Pancreas (tissue), 10 donors: ENCODE measurements at regions not wholly inside any gene's neighbourhood (a gene's known extent, or its start where the extent isn't known, plus 50 kb on each side); places are given as distances from the start of the nearest gene placed in this dataset.
"Not testable (repeated sequence)": the region's sequence is repeated elsewhere in the genome, so short reads cannot be mapped to it uniquely, and the experiment has no call there.

Experiments used
- ATAC-seq, 4 donors: fragments of 200-7000 bp; cut with Tn5 transposase; one replicate each; pipeline versions ENCODE4 v1.8.0 to v1.9.1; 2020; ENCODE audit warnings: mild to moderate bottlenecking in 4 of 4, moderate library complexity in 4 of 4
- DNase-seq, 6 donors: peaks; one replicate each; pipeline ENCODE4 v3.0.0-alpha.2; 2020
- FAIRE-seq: peaks from 2 replicates; lab custom pipeline; 2012; peaks lifted over from hg19 to GRCh38; lab: Jason Lieb, UNC
- H3K27ac ChIP-seq, 4 donors: fragments of 200-600 bp; sonication (generic); 1 replicate in 3 of 4; 2 replicates in 1 of 4; pipeline versions ENCODE4 v1.5.0 to v1.8.0; 2020
- H3K27me3 ChIP-seq, 4 donors: fragments of 200-600 bp; one replicate each; pipeline ENCODE4 v1.8.0; 2021
- H3K36me3 ChIP-seq, 3 donors: fragments of 200-600 bp; sonication (generic) in 1 of 3; one replicate each; pipeline versions ENCODE4 v1.5.0 to v1.8.0; 2020 to 2021
- H3K4me1 ChIP-seq, 3 donors: fragments of 200-600 bp; one replicate each; pipeline ENCODE4 v1.8.0; 2021
- H3K4me3 ChIP-seq, 4 donors: fragments of 200-600 bp; sonication (generic) in 2 of 4; one replicate each; pipeline versions ENCODE4 v1.5.0 to v1.8.0; 2020 to 2021
- H3K9me3 ChIP-seq, 4 donors: fragments of 200-600 bp; one replicate each; pipeline ENCODE4 v1.8.0; 2021
- CTCF ChIP-seq, 4 donors: fragments of 200-600 bp; sonication (generic) in 3 of 4; IDR thresholded peaks; one replicate each; pipeline versions ENCODE4 v1.5.0 to v1.8.0; 2021; ENCODE audit warnings: antibody characterized with exemption in 4 of 4
- WGBS, 2 donors: extraction: QIAGEN DNeasy Blood & Tissue Kit; methylation state at CpG; one replicate each; pipeline ENCODE4 v1.1.7; 2013; 5-methylcytosine and 5-hydroxymethylcytosine counted together
- intact Hi-C, 3 donors: fragments of 100-400 bp; cut with DNase I; formaldehyde crosslinking; loops; one replicate each; pipeline versions ENCODE4 v1.11.1 to v1.14.2; 2022
- donor health status: healthy with polysubstance abuse.
- donor health status: DM: no; HTN: no; CAD: no; lungs with moderate emphysema.
- donor health status: DM: no; HTN: no; CAD: no.
- donor health status: control.
- donor health status: control.
- donor health status: Bipolar disorder and iron deficiency.
- donor health status: DM: yes; HTN: yes; CAD: no.
- donor health status: DM: no; HTN: no; CAD: no.
- donor health status: DM: no; HTN: no; CAD: no.
- donor health status: DM: yes; HTN: yes; CAD: no.

- DNase-seq (no peak), ATAC-seq (no peak), FAIRE-seq (no peak)
- Histone ChIP-seq H3K36me3 (no peaks in the 10 kb centered on the region), H3K9me3 (no peaks in the 10 kb centered on the region), H3K27ac (no peak overlapping the region), H3K4me1 (no peaks in the 10 kb centered on the region), H3K4me3 (no peak overlapping the region), H3K27me3 (no peaks in the 10 kb centered on the region)
- intact Hi-C loops = no loop called here
- 51 to 60% methylated on average over 3 of the region's 3 CpGs for WGBS, 2 donors
- TF ChIP-seq CTCF (IDR thresholded peaks at IDR 0.05) = no peak
These were observed 87.0 kb upstream of the LSM14A start for GRCh38 chr19:34085336-34085735.

- no peak overlapping the region for H3K4me3 ChIP-seq
- H3K36me3 ChIP-seq = no peaks in the 10 kb centered on the region
- no peaks in the 10 kb centered on the region for H3K4me1 ChIP-seq
- no peak for DNase-seq
- no peak for TF ChIP-seq CTCF (IDR thresholded peaks at IDR 0.05)
- no peaks in the 10 kb centered on the region for H3K9me3 ChIP-seq
- FAIRE-seq = no peak
- ATAC-seq = no peak
- H3K27ac ChIP-seq = no peak overlapping the region
- intact Hi-C loops = no loop called here
- no peaks in the 10 kb centered on the region for H3K27me3 ChIP-seq
These were observed 84.0 kb upstream of the LSM14A start for GRCh38 chr19:34088292-34088691.

DNA sequence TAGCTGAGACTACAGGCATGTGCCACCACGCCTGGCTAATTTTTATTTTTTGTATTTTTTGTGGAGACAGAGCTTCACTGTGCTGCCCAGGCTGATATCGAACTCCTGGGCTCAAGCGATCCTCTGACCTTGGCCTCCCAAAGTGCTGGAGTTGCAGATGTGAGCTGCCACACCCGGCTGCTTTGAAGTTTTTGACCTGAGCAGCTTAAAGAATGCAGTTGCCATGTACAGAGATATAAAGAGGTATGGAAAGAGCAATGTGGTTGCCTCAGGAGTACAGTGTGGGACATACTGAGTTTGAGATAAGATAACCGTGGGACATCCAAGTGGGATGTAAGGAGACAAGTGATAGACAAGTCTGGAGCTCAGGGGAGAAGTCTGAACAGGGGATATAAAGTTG is 82.7 kb upstream of the LSM14A start:
- no peaks in the 10 kb centered on the region for H3K27me3 ChIP-seq
- ATAC-seq (no peak), DNase-seq (no peak), FAIRE-seq (no peak)
- no peak for TF ChIP-seq CTCF (IDR thresholded peaks at IDR 0.05)
- H3K4me1 ChIP-seq = no peaks in the 10 kb centered on the region
- WGBS, 2 donors = 62 to 71% methylated on average over 5 of the region's 5 CpGs
- H3K27ac ChIP-seq = no peak overlapping the region
- H3K36me3 ChIP-seq = no peaks in the 10 kb centered on the region
- intact Hi-C loops = no loop called here
- H3K4me3 ChIP-seq = no peak overlapping the region
- no peaks in the 10 kb centered on the region for H3K9me3 ChIP-seq

- FAIRE-seq = no peak
- no peak overlapping the region for H3K27ac ChIP-seq
- intact Hi-C loops = loop anchor here (5.0 to 10.0 kb wide), 4 partner anchors 50 to 318 kb away; no protein-coding TSS in a partner anchor
These were observed 77.3 kb upstream of the LSM14A start for GRCh38 chr19:34094960-34095359.

GRCh38 chr19:34095411-34095810 is 76.9 kb upstream of the LSM14A start:
- H3K27me3 ChIP-seq, DNase-seq, H3K36me3 ChIP-seq, H3K4me1 ChIP-seq, H3K4me3 ChIP-seq, H3K27ac ChIP-seq, ATAC-seq, H3K9me3 ChIP-seq, FAIRE-seq: not testable (repeated sequence)
- WGBS, 2 donors = 85 to 88% methylated on average over 5 of the region's 5 CpGs
- intact Hi-C loops = loop anchor here (5.0 to 10.0 kb wide), 4 partner anchors 51 to 318 kb away; no protein-coding TSS in a partner anchor

More at GRCh38 chr19:34094960-34095359, 77.3 kb upstream of the LSM14A start:
- Histone ChIP-seq H3K4me3 (no peak overlapping the region), H3K9me3 (no peaks in the 10 kb centered on the region), H3K27me3 (peaks cover 0 to 3% (median 0%) of the 10 kb centered on the region in 4 donors), H3K36me3 (no peaks in the 10 kb centered on the region), H3K4me1 (no peaks in the 10 kb centered on the region)
- DNase-seq = no peak
- no peak for ATAC-seq
- 58 to 70% methylated on average over 3 of the region's 3 CpGs for WGBS, 2 donors
- no peak for TF ChIP-seq CTCF (IDR thresholded peaks at IDR 0.05)
